SK-N-SH (cell line): ENCODE measurements at regions not wholly inside any gene's neighbourhood (a gene's known extent, or its start where the extent isn't known, plus 50 kb on each side); places are given as distances from the start of the nearest gene placed in this dataset.

Experiments
- CTCF ChIA-PET: fragments of 300-600, 350-600 bp; formaldehyde crosslinking; extraction: SDS; loops from one replicate; lab custom pipeline; 2021; lab: Yijun Ruan, JAX
- POLR2A ChIA-PET: fragments of 350-600 bp; sonication (Branson Sonifier 250); formaldehyde crosslinking; extraction: SDS; loops from one replicate; lab custom pipeline; 2020; ENCODE audit warnings: antibody characterized with exemption, inconsistent platforms; lab: Yijun Ruan, JAX
- DNase-seq: peaks from one replicate; pipeline ENCODE4 v3.0.0; 2012
- H2AFZ ChIP-seq: fragments of 200-600 bp; sonication (generic); 2 replicates; pipeline ENCODE4 v1.8.1; 2016; ENCODE audit warnings: antibody characterized with exemption, mild to moderate bottlenecking, low read depth
- H3F3A ChIP-seq: fragments of 200-600 bp; sonication (generic); replicated peaks from 2 replicates; pipeline ENCODE3; 2016; ENCODE audit warnings: antibody characterized with exemption, mild to moderate bottlenecking; ENCODE audit not compliant: insufficient read depth
- H3K27ac ChIP-seq, 2 experiments: fragments of 200-500 bp in 1 of 2; fragments of 200-600 bp in 1 of 2; sonication (Bioruptor generic) in 1 of 2; sonication (generic), shearing (Covaris generic) in 1 of 2; 2 replicates each; pipeline versions ENCODE4 v1.5.1 to v1.6.1; 2014 to 2016; ENCODE audit warnings: low read depth in 2 of 2, inconsistent platforms in 1 of 2, low read length in 1 of 2, mild to moderate bottlenecking in 1 of 2, mixed read lengths in 1 of 2
- H3K27me3 ChIP-seq: fragments of 200-600 bp; sonication (generic), shearing (Covaris generic); 2 replicates; pipeline ENCODE4 v1.6.1; 2016; ENCODE audit warnings: mixed run types; ENCODE audit not compliant: insufficient read depth
- H3K36me3 ChIP-seq, 2 experiments: fragments of 200-500 bp in 1 of 2; fragments of 200-600 bp in 1 of 2; sonication (Bioruptor generic) in 1 of 2; sonication (generic) in 1 of 2; replicated peaks in 1 of 2; 2 replicates each; pipeline versions ENCODE3 to v1.5.1; 2014 to 2016; ENCODE audit warnings: low read length in 1 of 2, mild to moderate bottlenecking in 1 of 2; ENCODE audit not compliant: insufficient read depth in 2 of 2, control insufficient read depth in 1 of 2
- H3K4me1 ChIP-seq, 2 experiments: fragments of 200-500 bp in 1 of 2; fragments of 200-600 bp in 1 of 2; sonication (Bioruptor generic) in 1 of 2; sonication (generic), shearing (Covaris generic) in 1 of 2; 2 replicates each; pipeline versions ENCODE4 v1.5.1 to v1.6.1; 2014 to 2016; ENCODE audit warnings: low read depth in 1 of 2, low read length in 1 of 2, mixed run types in 1 of 2; ENCODE audit not compliant: insufficient read depth in 2 of 2, control insufficient read depth in 1 of 2
- H3K4me2 ChIP-seq: fragments of 200-600 bp; sonication (generic), shearing (Covaris generic); 2 replicates; pipeline ENCODE4 v1.6.1; 2017; ENCODE audit warnings: mixed run types
- H3K4me3 ChIP-seq, 2 experiments: fragments of 200-500 bp in 1 of 2; fragments of 200-600 bp in 1 of 2; sonication (Bioruptor generic) in 1 of 2; sonication (generic), shearing (Covaris generic) in 1 of 2; 2 replicates each; pipeline versions ENCODE4 v1.5.1 to v1.8.1; 2014 to 2016; ENCODE audit warnings: low read depth in 2 of 2, inconsistent platforms in 1 of 2, low read length in 1 of 2, mild to moderate bottlenecking in 1 of 2, mixed read lengths in 1 of 2, moderate library complexity in 1 of 2
- H3K79me2 ChIP-seq: fragments of 200-600 bp; sonication (generic); 2 replicates; pipeline ENCODE4 v1.8.1; 2017; ENCODE audit warnings: mild to moderate bottlenecking; ENCODE audit not compliant: insufficient read depth
- H3K9ac ChIP-seq: fragments of 200-600 bp; sonication (generic); 2 replicates; pipeline ENCODE4 v1.6.1; 2017; ENCODE audit warnings: mixed run types
- H3K9me2 ChIP-seq: fragments of 200-600 bp; sonication (generic); 2 replicates; pipeline ENCODE4 v1.6.1; 2017; ENCODE audit warnings: mixed run types
- H3K9me3 ChIP-seq: fragments of 200-600 bp; sonication (generic); 2 replicates; pipeline ENCODE4 v1.6.1; 2017; ENCODE audit warnings: mixed run types, mild to moderate bottlenecking, moderate library complexity
- H4K20me1 ChIP-seq: fragments of 200-600 bp; sonication (generic); 2 replicates; pipeline ENCODE4 v1.6.1; 2017; ENCODE audit warnings: mild to moderate bottlenecking, mixed run types; ENCODE audit not compliant: insufficient read depth
- CHD2 ChIP-seq: fragments of 150-350 bp; IDR thresholded peaks from 2 replicates; pipeline ENCODE4 v1.6.1; 2018; ENCODE audit warnings: low read length; ENCODE audit not compliant: partially characterized antibody
- FOXJ3 ChIP-seq: sonication (generic); formaldehyde crosslinking; IDR thresholded peaks from 2 replicates; pipeline ENCODE4 v1.5.1; 2020; ENCODE audit warnings: mild to moderate bottlenecking, missing genetic modification reagents
- GABPA ChIP-seq: IDR thresholded peaks from 2 replicates; pipeline ENCODE4 v1.4.0; 2012; ENCODE audit warnings: low read depth, mild to moderate bottlenecking
- GATA2 ChIP-seq: sonication (generic); formaldehyde crosslinking; IDR thresholded peaks from 2 replicates; pipeline ENCODE4 v1.5.0; 2020; ENCODE audit warnings: mild to moderate bottlenecking, missing genetic modification reagents
- MXI1 ChIP-seq: IDR thresholded peaks from 2 replicates; pipeline ENCODE4 v1.6.1; 2012; ENCODE audit warnings: mild to moderate bottlenecking, low read depth, low read length, improper control_type of control experiment
- NFIC ChIP-seq: IDR thresholded peaks from 2 replicates; pipeline ENCODE4 v1.4.0; 2012; ENCODE audit warnings: borderline replicate concordance
- NRF1 ChIP-seq: IDR thresholded peaks from 2 replicates; pipeline ENCODE4 v1.6.1; 2012; ENCODE audit warnings: low read depth, mild to moderate bottlenecking, low read length
- POLR2AphosphoS5 ChIP-seq: IDR thresholded peaks from 2 replicates; pipeline ENCODE4 v1.6.1; 2012; ENCODE audit warnings: low read depth, low read length
- RCOR1 ChIP-seq: fragments of 150-350 bp; IDR thresholded peaks from 2 replicates; pipeline ENCODE4 v1.6.1; 2017; ENCODE audit warnings: antibody characterized with exemption, low read length
- RXRA ChIP-seq: IDR thresholded peaks from 2 replicates; pipeline ENCODE4 v1.4.0; 2012; ENCODE audit warnings: low read depth, mild to moderate bottlenecking, borderline replicate concordance
- SIN3A ChIP-seq: IDR thresholded peaks from 2 replicates; pipeline ENCODE4 v1.6.1; 2012; ENCODE audit warnings: low read depth, mild to moderate bottlenecking, low read length, moderate library complexity, borderline replicate concordance
- TAF1 ChIP-seq: IDR thresholded peaks from 2 replicates; pipeline ENCODE4 v1.6.1; 2012; ENCODE audit warnings: low read depth, mild to moderate bottlenecking, low read length, moderate library complexity, borderline replicate concordance
- TEAD4 ChIP-seq: IDR thresholded peaks from 2 replicates; pipeline ENCODE4 v1.4.0; 2012; ENCODE audit warnings: mild to moderate bottlenecking, borderline replicate concordance; ENCODE audit not compliant: insufficient read depth
- WGBS: methylation state at CpG from one replicate; pipeline ENCODE4 v1.1.6; 2017; ENCODE audit warnings: low lambda C conversion rate; 5-methylcytosine and 5-hydroxymethylcytosine counted together
- TF ChIP-seq, protein P1 (sequence below): fragments of 150-350 bp; IDR thresholded peaks from 2 replicates; pipeline ENCODE4 v1.6.1; 2016; ENCODE audit warnings: mild to moderate bottlenecking, low read depth, low read length
- TF ChIP-seq, protein P2 (sequence below): IDR thresholded peaks from 2 replicates; pipeline ENCODE4 v1.4.0; 2012; ENCODE audit warnings: low read depth, borderline replicate concordance
- TF ChIP-seq, protein P3 (sequence below): IDR thresholded peaks from 2 replicates; pipeline ENCODE4; 2012
- TF ChIP-seq, protein P4 (sequence below): IDR thresholded peaks from 2 replicates; pipeline ENCODE4 v1.4.0; 2012; ENCODE audit warnings: low read depth
- TF ChIP-seq, protein P5 (sequence below): fragments of 200-600 bp; sonication (generic); IDR thresholded peaks from 2 replicates; pipeline ENCODE4 v1.6.1; 2017; ENCODE audit warnings: antibody characterized with exemption, mild to moderate bottlenecking, moderate library complexity
- TF ChIP-seq, protein P6 (sequence below): fragments of 150-350 bp; IDR thresholded peaks from 2 replicates; pipeline ENCODE4 v1.6.1; 2017; ENCODE audit warnings: antibody characterized with exemption, low read length, low read depth, borderline replicate concordance

DNA sequence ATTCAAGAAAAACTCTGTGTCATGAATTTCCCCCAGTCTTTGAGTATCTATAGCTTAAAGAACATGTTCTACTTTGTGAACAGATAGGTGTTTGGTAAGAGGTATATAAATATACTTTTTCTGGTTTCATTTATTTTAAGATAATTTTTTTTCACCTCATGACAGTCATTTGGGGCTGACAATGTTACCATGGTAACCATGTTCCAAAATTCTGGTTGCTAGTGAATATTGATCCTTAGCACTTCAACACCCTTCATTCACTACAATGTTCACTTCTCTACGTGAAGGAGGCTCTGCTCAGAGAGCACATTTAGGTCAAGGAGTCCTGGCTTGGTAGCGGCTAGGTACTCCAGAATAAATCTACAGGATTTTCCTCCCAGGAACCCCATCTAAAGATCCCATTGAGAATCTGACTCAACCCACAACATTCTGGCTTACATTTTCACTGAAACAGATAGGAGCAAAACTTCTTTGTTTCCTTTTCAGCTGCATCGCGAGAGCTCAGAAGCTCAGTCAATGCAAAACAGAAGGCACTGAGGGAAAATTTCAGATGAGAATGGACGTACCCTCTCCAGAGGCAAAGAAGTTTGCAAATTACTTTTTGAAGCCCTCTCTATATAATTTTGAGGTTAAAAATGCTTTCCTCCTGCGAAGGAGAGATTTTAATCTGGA, 93.6 kb downstream of the ARF6 start:
- Histone ChIP-seq H3F3A (peaks cover 36% of the 10 kb centered on the region), H3K27me3 (no peaks in the 10 kb centered on the region), H4K20me1 (no peaks in the 10 kb centered on the region), H3K27ac (peak overlapping the region; percentile 74 to 90; a peak in 3 of 4 replicates), H3K9me3 (no peaks in the 10 kb centered on the region), H3K4me2 (peak overlapping the region; percentile 63; the same call in 1 of the 2 replicates), H3K36me3 (no peaks in the 10 kb centered on the region), H2AFZ (0 out of 2 replicates have a peak overlapping the region, but pooled peaks have one; percentile 12), H3K4me3 (no peak overlapping the region), H3K9me2 (no peaks in the 10 kb centered on the region), H3K79me2 (no peaks in the 10 kb centered on the region), H3K4me1 (peaks cover 3 to 31% of the 10 kb centered on the region in 2 experiments), H3K9ac (peak overlapping the region; percentile 50)
- WGBS, result 80% methylated on average over 6 of the region's 6 CpGs
- ChIA-PET POLR2A (no interaction called here), CTCF (interaction anchor here (0.9 to 1.6 kb wide), 2 partner anchors 8 to 15 kb away, joined by 3 to 7 read pairs; no protein-coding TSS in a partner anchor)
- TF ChIP-seq RCOR1, result no peak
- TF ChIP-seq, protein P1, sequence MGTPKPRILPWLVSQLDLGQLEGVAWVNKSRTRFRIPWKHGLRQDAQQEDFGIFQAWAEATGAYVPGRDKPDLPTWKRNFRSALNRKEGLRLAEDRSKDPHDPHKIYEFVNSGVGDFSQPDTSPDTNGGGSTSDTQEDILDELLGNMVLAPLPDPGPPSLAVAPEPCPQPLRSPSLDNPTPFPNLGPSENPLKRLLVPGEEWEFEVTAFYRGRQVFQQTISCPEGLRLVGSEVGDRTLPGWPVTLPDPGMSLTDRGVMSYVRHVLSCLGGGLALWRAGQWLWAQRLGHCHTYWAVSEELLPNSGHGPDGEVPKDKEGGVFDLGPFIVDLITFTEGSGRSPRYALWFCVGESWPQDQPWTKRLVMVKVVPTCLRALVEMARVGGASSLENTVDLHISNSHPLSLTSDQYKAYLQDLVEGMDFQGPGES, result no peak
- TF ChIP-seq GATA2 (CRISPR knock-in tag), result no peak
- TF ChIP-seq, protein P2, sequence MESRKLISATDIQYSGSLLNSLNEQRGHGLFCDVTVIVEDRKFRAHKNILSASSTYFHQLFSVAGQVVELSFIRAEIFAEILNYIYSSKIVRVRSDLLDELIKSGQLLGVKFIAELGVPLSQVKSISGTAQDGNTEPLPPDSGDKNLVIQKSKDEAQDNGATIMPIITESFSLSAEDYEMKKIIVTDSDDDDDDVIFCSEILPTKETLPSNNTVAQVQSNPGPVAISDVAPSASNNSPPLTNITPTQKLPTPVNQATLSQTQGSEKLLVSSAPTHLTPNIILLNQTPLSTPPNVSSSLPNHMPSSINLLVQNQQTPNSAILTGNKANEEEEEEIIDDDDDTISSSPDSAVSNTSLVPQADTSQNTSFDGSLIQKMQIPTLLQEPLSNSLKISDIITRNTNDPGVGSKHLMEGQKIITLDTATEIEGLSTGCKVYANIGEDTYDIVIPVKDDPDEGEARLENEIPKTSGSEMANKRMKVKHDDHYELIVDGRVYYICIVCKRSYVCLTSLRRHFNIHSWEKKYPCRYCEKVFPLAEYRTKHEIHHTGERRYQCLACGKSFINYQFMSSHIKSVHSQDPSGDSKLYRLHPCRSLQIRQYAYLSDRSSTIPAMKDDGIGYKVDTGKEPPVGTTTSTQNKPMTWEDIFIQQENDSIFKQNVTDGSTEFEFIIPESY, result no peak
- TF ChIP-seq, protein P3, sequence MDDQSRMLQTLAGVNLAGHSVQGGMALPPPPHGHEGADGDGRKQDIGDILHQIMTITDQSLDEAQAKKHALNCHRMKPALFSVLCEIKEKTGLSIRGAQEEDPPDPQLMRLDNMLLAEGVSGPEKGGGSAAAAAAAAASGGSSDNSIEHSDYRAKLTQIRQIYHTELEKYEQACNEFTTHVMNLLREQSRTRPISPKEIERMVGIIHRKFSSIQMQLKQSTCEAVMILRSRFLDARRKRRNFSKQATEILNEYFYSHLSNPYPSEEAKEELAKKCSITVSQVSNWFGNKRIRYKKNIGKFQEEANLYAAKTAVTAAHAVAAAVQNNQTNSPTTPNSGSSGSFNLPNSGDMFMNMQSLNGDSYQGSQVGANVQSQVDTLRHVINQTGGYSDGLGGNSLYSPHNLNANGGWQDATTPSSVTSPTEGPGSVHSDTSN, result no peak
- TF ChIP-seq TEAD4, result no peak
- TF ChIP-seq, protein P4, sequence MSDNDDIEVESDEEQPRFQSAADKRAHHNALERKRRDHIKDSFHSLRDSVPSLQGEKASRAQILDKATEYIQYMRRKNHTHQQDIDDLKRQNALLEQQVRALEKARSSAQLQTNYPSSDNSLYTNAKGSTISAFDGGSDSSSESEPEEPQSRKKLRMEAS, result no peak
- no peak for TF ChIP-seq GABPA
- no peak for TF ChIP-seq SIN3A
- TF ChIP-seq, protein P5, sequence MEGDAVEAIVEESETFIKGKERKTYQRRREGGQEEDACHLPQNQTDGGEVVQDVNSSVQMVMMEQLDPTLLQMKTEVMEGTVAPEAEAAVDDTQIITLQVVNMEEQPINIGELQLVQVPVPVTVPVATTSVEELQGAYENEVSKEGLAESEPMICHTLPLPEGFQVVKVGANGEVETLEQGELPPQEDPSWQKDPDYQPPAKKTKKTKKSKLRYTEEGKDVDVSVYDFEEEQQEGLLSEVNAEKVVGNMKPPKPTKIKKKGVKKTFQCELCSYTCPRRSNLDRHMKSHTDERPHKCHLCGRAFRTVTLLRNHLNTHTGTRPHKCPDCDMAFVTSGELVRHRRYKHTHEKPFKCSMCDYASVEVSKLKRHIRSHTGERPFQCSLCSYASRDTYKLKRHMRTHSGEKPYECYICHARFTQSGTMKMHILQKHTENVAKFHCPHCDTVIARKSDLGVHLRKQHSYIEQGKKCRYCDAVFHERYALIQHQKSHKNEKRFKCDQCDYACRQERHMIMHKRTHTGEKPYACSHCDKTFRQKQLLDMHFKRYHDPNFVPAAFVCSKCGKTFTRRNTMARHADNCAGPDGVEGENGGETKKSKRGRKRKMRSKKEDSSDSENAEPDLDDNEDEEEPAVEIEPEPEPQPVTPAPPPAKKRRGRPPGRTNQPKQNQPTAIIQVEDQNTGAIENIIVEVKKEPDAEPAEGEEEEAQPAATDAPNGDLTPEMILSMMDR, result no peak
- TF ChIP-seq NFIC, result no peak
- no peak for TF ChIP-seq MXI1
- TF ChIP-seq FOXJ3 (CRISPR knock-in tag), result no peak
- no peak for TF ChIP-seq NRF1
- TF ChIP-seq CHD2, result no peak
- TF ChIP-seq, protein P6, sequence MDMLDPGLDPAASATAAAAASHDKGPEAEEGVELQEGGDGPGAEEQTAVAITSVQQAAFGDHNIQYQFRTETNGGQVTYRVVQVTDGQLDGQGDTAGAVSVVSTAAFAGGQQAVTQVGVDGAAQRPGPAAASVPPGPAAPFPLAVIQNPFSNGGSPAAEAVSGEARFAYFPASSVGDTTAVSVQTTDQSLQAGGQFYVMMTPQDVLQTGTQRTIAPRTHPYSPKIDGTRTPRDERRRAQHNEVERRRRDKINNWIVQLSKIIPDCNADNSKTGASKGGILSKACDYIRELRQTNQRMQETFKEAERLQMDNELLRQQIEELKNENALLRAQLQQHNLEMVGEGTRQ, result no peak
- no peak for TF ChIP-seq POLR2AphosphoS5
- no peak for TF ChIP-seq RXRA
- no peak for TF ChIP-seq TAF1
- DNase-seq, result no peak
